Panc1 (cell line): ENCODE measurements at regions not wholly inside any gene's neighbourhood (a gene's known extent, or its start where the extent isn't known, plus 50 kb on each side); places are given as distances from the start of the nearest gene placed in this dataset.
A peak's percentile ranks its signal among the peaks of the same experiment; 100 is the strongest.

Source experiments
- ATAC-seq: fragments of 200-7000 bp; cut with Tn5 transposase; 2 replicates; pipeline ENCODE4 v1.9.1; 2020; ENCODE audit warnings: mild to moderate bottlenecking, moderate library complexity
- BruUV-seq: library from RNA; stranded (reverse); fragments of 400-500 nt; replicated peaks from 2 replicates; lab custom pipeline; 2021; lab: Mats Ljungman, UMichigan
- CTCF ChIA-PET: fragments of 300-600 bp; sonication (Branson Sonifier 250); formaldehyde crosslinking; loops from one replicate; lab custom pipeline; 2022; ENCODE audit warnings: antibody characterized with exemption; lab: Charles Lee
- POLR2A ChIA-PET: fragments of 300-600 bp; sonication (Branson Sonifier 250); formaldehyde crosslinking; loops from one replicate; lab custom pipeline; 2022; ENCODE audit warnings: antibody characterized with exemption; lab: Charles Lee
- DNase-seq: peaks from one replicate; pipeline ENCODE4 v3.0.0-alpha.2; 2010; ENCODE audit warnings: low read depth, low spot score
- H3K27ac ChIP-seq: 2 replicates; pipeline ENCODE4 v1.5.1; 2011; ENCODE audit warnings: mild to moderate bottlenecking, low read length, inconsistent platforms
- H3K27me3 ChIP-seq: fragments of 200-500 bp; sonication (Bioruptor generic); 2 replicates; pipeline ENCODE4 v1.6.0; 2014; ENCODE audit warnings: low read length, inconsistent platforms; ENCODE audit not compliant: control insufficient read depth, insufficient read depth
- H3K36me3 ChIP-seq: fragments of 200-500 bp; sonication (Bioruptor generic); 2 replicates; pipeline ENCODE4 v1.5.1; 2014; ENCODE audit warnings: inconsistent platforms, mild to moderate bottlenecking, low read length, moderate library complexity; ENCODE audit not compliant: control insufficient read depth, insufficient read depth
- H3K4me1 ChIP-seq: 2 replicates; pipeline ENCODE4 v1.5.1; 2011; ENCODE audit warnings: inconsistent platforms, mild to moderate bottlenecking, low read length, moderate library complexity; ENCODE audit not compliant: control insufficient read depth, insufficient read depth
- H3K4me3 ChIP-seq, 2 experiments: 2 replicates each; pipeline ENCODE4 v1.5.1; 2011 to 2012; ENCODE audit warnings: low read depth in 2 of 2, low read length in 2 of 2, mild to moderate bottlenecking in 2 of 2, inconsistent platforms in 1 of 2, moderate library complexity in 1 of 2
- H3K9me3 ChIP-seq: fragments of 200-500 bp; sonication (Bioruptor generic); 2 replicates; pipeline ENCODE4 v1.5.1; 2014; ENCODE audit warnings: low read depth, mild to moderate bottlenecking, inconsistent platforms, low read length, moderate library complexity; ENCODE audit not compliant: control insufficient read depth, insufficient read depth
- POLR2AphosphoS5 ChIP-seq: IDR thresholded peaks from 2 replicates; pipeline ENCODE4 v1.6.1; 2012; ENCODE audit warnings: mild to moderate bottlenecking, low read depth, low read length, moderate library complexity
- SIN3A ChIP-seq: IDR thresholded peaks from 2 replicates; pipeline ENCODE4 v1.6.1; 2012; ENCODE audit warnings: low read depth, mild to moderate bottlenecking, low read length, moderate library complexity, borderline replicate concordance; ENCODE audit not compliant: insufficient read depth
- TCF7L2 ChIP-seq: IDR thresholded peaks from 2 replicates; pipeline ENCODE4 v1.6.1; 2011; ENCODE audit warnings: mild to moderate bottlenecking, low read depth, low read length, inconsistent platforms
- in situ Hi-C: cut with HindIII; loops from 2 replicates; pipeline ENCODE4 v1.10.0; 2016; ENCODE audit warnings: low sequenced_read_pairs, low pct_unique_long_range_greater_than_20kb
- intact Hi-C: fragments of 100-400 bp; cut with micrococcal nuclease; formaldehyde crosslinking; loops from one replicate; pipeline ENCODE4 v1.10.0; 2022; ENCODE audit not compliant: unreplicated experiment
- TF ChIP-seq, protein P1 (sequence below), 2 experiments: IDR thresholded peaks; 2 replicates each; pipeline ENCODE4 v1.6.1; 2011 to 2012; ENCODE audit warnings: low read depth in 2 of 2, control low read depth in 1 of 2, low read length in 1 of 2, mild to moderate bottlenecking in 1 of 2, moderate library complexity in 1 of 2; ENCODE audit not compliant: insufficient read depth in 1 of 2
- TF ChIP-seq, protein P2 (sequence below): fragments of 450-650 bp; IDR thresholded peaks from 2 replicates; pipeline ENCODE4 v1.5.1; 2017; ENCODE audit warnings: mild to moderate bottlenecking

DNA sequence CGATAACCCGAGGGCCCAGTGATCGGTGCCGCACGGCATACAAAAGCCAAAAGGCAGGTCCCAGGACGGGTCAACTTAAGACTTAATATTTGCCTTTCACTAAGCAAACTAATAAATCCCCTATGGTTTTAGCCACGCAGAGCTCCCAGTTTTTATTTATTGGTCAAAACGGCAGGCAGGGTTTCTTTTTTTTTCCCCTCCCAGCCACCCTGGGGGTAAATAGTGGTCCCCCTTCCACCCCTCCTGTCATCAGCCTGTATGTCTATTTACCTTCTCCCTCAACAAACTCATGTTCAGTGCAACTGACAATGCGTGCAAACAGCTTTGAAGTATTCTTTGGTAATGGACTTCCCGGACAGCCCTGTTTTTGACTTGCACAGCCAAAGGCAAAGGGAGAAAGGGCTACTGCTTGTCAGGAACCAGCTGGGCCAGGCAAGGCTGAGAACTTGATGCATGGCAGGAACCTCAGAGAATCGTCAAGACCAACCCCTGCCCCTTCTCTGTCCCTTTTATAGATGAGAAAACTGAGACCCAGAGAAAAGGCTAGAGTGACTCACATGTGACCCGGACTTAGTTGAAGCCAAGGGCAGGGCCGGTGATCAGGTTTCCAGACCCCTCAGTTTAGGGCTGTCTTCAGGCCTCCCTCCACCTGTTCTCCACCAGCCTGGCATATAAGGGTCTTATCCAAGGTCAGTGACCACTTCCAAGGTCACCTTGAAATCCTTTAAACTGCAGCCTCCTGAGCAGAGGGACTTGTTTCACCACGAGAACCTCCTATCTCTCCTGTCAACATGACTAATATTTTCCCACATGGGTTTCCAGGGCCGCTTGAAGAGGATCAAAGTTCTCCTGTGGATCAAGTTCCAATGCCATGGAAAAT, 279.0 kb downstream of the SOX9 start:
- H3K4me3 ChIP-seq = no peak overlapping the region
- TF ChIP-seq POLR2AphosphoS5 (0 out of 2 replicates have a peak, but pooled peaks have one; percentile 20), TCF7L2 (peak; percentile 84), SIN3A (no peak; the same call in 1 of the 2 replicates)
- TF ChIP-seq, protein P1, sequence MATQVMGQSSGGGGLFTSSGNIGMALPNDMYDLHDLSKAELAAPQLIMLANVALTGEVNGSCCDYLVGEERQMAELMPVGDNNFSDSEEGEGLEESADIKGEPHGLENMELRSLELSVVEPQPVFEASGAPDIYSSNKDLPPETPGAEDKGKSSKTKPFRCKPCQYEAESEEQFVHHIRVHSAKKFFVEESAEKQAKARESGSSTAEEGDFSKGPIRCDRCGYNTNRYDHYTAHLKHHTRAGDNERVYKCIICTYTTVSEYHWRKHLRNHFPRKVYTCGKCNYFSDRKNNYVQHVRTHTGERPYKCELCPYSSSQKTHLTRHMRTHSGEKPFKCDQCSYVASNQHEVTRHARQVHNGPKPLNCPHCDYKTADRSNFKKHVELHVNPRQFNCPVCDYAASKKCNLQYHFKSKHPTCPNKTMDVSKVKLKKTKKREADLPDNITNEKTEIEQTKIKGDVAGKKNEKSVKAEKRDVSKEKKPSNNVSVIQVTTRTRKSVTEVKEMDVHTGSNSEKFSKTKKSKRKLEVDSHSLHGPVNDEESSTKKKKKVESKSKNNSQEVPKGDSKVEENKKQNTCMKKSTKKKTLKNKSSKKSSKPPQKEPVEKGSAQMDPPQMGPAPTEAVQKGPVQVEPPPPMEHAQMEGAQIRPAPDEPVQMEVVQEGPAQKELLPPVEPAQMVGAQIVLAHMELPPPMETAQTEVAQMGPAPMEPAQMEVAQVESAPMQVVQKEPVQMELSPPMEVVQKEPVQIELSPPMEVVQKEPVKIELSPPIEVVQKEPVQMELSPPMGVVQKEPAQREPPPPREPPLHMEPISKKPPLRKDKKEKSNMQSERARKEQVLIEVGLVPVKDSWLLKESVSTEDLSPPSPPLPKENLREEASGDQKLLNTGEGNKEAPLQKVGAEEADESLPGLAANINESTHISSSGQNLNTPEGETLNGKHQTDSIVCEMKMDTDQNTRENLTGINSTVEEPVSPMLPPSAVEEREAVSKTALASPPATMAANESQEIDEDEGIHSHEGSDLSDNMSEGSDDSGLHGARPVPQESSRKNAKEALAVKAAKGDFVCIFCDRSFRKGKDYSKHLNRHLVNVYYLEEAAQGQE (IDR thresholded peaks at IDR 0.05; ENCODE audit: insufficient read depth in 1 of 2, low read depth in 2 of 2, low read length in 1 of 2) = no peak
- TF ChIP-seq, protein P2, sequence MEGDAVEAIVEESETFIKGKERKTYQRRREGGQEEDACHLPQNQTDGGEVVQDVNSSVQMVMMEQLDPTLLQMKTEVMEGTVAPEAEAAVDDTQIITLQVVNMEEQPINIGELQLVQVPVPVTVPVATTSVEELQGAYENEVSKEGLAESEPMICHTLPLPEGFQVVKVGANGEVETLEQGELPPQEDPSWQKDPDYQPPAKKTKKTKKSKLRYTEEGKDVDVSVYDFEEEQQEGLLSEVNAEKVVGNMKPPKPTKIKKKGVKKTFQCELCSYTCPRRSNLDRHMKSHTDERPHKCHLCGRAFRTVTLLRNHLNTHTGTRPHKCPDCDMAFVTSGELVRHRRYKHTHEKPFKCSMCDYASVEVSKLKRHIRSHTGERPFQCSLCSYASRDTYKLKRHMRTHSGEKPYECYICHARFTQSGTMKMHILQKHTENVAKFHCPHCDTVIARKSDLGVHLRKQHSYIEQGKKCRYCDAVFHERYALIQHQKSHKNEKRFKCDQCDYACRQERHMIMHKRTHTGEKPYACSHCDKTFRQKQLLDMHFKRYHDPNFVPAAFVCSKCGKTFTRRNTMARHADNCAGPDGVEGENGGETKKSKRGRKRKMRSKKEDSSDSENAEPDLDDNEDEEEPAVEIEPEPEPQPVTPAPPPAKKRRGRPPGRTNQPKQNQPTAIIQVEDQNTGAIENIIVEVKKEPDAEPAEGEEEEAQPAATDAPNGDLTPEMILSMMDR = no peak
- ATAC-seq = peak; percentile 32
- POLR2A ChIA-PET = no interaction called here
- peak overlapping the region; percentile 75 for H3K27ac ChIP-seq
- no TSS peak for BruUV-seq
- intact Hi-C loops (loop anchor here (10.0 kb wide), 1 partner anchor 275 kb away; the partner anchor contains the start of gene SOX9), in situ Hi-C loops (loop anchor here (25.0 kb wide), 1 partner anchor 263 kb away; no protein-coding TSS in a partner anchor)
- H3K36me3 ChIP-seq = peaks cover 7% of the 10 kb centered on the region; the same call in 1 of the 2 replicates
- no peaks in the 10 kb centered on the region for H3K27me3 ChIP-seq
- no peaks in the 10 kb centered on the region for H3K9me3 ChIP-seq
- no peak for DNase-seq
- CTCF ChIA-PET = interaction anchor here (0.6 kb wide), 1 partner anchor 35 kb away, joined by 3 read pairs; no protein-coding TSS in a partner anchor
- H3K4me1 ChIP-seq = peaks cover 58% of the 10 kb centered on the region

DNA sequence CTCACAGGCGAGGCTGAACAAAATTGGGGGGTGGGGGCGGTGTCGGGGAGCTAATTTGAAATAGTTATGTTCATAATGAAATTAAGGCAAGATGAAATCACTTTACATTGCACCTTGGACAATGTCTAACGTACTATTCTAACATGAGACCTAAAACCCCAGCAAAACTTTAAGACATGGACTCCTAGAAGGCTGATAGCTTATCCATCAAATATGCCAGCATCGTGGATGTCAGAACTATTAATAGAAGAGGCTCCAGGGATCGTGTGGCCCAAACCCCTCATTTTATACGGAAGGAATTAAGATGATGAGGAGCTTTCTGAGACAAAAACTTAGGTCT, 279.6 kb downstream of the SOX9 start:
- intact Hi-C loops = no loop called here
- DNase-seq (no peak), ATAC-seq (no peak)
- H3K9me3 ChIP-seq = no peaks in the 10 kb centered on the region
- H3K4me3 ChIP-seq = no peak overlapping the region
- ChIA-PET POLR2A (no interaction called here), CTCF (interaction anchor here (0.6 kb wide), 1 partner anchor 34 kb away, joined by 3 read pairs; no protein-coding TSS in a partner anchor)
- in situ Hi-C loops = loop anchor here (25.0 kb wide), 1 partner anchor 263 kb away; no protein-coding TSS in a partner anchor
- no peak for TF ChIP-seq POLR2AphosphoS5
- TF ChIP-seq, protein P2 = no peak
- no peak for TF ChIP-seq TCF7L2
- TF ChIP-seq SIN3A = no peak
- TF ChIP-seq, protein P1 (IDR thresholded peaks at IDR 0.05; ENCODE audit: insufficient read depth in 1 of 2, low read depth in 2 of 2, low read length in 1 of 2) = no peak
- no peaks in the 10 kb centered on the region for H3K27me3 ChIP-seq
- H3K27ac ChIP-seq = peak overlapping the region; percentile 75
- H3K36me3 ChIP-seq = peaks cover 7% of the 10 kb centered on the region; the same call in 1 of the 2 replicates
- BruUV-seq = no TSS peak
- H3K4me1 ChIP-seq = peaks cover 58% of the 10 kb centered on the region
